CD4-positive, alpha-beta T cell treated with Interferon gamma for 1 hour (primary cell): ENCODE measurements at regions not wholly inside any gene's neighbourhood (a gene's known extent, or its start where the extent isn't known, plus 50 kb on each side); places are given as distances from the start of the nearest gene placed in this dataset.
"Not testable (repeated sequence)": the region's sequence is repeated elsewhere in the genome, so short reads cannot be mapped to it uniquely, and the experiment has no call there.

Experiments
- DNase-seq: peaks from one replicate; pipeline ENCODE4 v3.0.0-alpha.2; 2020

DNA sequence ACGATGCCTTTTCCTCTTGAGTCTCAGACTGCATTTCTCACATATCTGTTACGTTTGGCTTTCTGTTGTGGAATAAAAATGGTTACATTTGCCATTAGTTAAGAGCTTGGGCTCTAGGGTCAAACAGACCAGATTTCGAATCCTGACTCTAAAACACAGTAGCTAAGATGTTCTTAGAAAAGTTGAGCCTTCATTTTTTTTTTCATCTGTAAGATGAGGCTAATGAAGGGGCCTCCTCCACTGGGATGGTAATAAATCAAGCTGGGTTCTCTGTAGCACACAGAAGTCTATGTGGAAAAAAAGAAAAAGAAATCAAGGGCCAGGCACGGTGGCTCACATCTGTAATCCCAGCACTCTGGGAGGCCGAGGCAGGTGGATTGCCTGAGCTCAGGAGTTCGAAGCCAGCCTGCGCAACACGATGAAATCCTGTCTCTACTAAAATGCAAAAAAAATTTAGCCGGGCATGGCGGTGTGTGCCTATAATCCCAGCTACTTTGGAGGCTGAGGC is 49.9 kb upstream of the CAPRIN1 start:
- DNase-seq: no peak

DNA sequence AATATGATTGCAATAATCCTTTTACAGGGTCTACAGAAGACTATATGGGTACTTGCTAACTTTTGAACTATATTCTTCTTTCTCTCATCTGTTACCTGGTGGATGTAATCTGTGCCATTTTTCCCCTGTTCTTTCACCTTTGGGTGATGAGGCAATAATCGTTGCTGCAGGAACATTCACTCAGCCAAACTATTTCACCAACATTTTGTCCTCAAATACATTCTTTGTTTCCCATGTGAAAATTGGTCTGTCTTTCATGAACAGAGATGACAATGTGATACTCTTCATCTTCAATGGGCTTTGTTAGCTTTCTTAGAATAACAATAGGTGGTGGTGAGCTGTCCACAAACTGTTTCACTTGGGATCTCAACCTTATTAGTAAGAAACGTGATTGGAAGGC is 52.1 kb upstream of the CAPRIN1 start:
- DNase-seq: no peak

DNA sequence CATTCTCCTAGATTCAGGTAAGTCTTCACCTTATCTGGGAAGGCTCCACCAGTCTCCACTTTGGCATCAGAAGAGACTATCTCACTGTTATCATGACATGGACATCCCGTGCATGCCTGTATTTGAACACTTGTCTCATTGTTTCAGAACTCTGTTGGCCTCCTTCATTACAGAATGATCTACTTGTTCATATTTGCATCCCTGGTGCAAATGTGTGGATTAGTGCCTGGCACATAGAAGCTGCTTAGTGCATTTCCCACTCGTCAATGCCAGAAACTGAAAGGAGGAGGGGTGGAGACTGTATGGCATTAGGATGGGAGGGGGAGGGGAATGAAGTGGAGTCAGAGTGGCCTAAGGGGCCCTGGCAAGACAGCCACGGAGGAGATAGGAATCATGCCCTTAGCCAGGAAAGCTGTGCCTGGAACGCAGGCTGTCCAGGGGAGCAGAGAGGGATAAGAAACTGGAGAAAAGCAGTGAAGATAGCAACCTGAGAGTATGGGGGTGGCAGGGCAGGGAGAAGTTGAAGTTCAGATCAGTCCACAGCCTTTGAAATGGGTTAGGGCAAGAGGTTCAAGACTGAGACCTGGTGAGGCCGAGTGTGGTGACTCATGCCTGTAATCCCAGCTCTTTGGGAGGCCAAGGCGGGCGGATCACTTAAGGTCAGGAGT is 53.8 kb upstream of the CAPRIN1 start:
- no peak for DNase-seq

DNA sequence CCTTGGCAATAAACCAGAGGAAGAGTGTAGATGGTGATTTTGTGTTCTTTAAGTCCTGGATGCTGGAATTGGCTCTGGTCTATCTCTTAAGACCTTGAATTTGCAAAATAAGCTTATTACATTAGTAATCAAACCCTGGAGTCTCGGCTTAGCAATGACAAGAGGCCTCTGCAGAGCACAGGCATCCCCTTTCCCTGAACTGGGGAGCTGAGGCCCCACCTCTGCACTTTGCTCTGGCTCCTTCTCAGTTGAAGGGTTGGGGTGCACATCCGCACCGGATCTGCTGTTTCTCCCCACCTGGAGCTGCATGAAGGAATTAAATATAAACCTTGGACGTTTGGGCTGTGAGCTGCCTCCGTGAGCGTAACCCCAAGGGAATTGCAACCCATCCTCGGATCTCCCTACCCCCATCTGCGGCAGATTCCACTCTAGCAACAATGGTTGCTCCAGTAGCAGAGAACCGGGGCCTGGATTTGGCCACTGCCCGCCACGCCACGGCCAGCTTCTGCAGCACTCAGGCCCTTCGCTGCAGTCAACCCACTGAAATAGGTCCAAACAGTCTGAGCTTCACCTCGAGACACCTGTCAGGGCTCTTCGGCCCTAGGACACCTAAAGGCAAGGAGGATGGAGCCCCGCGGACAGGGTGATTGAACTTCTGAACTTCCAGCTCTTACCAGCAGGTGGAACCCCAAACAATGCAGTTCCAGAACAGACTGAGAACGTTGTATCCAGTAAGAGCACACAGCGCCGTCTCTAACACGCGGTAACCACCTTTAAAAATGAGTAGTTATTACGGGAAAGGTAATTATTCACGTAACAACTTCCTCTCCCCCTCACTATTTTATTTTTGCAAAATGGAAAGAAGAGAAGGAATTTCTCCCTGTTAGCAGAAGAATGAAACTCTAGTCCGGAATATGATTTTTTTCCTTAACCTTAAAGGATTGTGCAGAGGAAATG is 54.8 kb upstream of the CAPRIN1 start:
- peak; percentile 70 for DNase-seq

DNA sequence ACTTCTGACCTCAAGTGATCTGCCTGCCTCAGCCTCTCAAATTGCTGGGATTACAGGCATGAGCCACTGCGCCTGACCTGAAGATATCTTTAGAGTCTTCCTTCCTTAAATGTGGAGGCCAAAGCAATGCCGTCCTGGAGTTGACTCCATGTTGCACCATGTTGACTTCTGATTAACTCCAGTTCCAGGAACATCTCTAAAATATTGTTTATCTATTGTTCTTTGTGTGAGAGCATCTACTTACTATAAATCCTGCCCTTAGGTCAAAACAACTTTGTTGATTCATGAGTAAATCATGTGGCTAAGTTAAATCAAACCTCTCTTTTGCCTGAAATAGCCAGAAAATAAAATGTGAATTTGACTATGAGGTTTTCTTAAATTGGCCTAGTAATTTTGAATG is 56.6 kb upstream of the CAPRIN1 start:
- DNase-seq: no peak

- DNase-seq: not testable (repeated sequence)
Observed at GRCh38 chr11:33991136-33991535, 60.4 kb upstream of the CAPRIN1 start.

GRCh38 chr11:33990131-33990530 is 61.4 kb upstream of the CAPRIN1 start:
- not testable (repeated sequence) for DNase-seq

DNA sequence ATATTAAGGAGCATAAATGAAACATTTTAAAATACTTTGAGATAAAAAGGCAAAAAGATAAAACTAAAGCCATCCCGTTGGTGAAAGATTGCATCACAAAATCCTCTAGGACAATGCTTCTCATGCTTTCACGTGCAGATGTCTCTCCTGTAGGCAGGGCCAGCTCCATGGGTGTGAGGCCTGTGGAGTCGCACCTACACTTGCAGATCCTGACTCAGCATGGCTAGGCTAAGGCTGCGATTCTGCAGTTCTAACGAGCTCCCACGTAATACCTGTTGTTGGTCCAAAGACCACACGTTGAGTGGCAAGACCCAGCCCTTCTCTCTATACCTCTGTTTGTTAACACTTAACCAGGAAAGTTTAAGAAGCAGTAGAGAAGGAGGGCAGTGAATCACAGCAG is 62.1 kb upstream of the CAPRIN1 start:
- no peak for DNase-seq

- DNase-seq: no peak
Observed at GRCh38 chr11:33988586-33989370, 62.8 kb upstream of the CAPRIN1 start.

DNA sequence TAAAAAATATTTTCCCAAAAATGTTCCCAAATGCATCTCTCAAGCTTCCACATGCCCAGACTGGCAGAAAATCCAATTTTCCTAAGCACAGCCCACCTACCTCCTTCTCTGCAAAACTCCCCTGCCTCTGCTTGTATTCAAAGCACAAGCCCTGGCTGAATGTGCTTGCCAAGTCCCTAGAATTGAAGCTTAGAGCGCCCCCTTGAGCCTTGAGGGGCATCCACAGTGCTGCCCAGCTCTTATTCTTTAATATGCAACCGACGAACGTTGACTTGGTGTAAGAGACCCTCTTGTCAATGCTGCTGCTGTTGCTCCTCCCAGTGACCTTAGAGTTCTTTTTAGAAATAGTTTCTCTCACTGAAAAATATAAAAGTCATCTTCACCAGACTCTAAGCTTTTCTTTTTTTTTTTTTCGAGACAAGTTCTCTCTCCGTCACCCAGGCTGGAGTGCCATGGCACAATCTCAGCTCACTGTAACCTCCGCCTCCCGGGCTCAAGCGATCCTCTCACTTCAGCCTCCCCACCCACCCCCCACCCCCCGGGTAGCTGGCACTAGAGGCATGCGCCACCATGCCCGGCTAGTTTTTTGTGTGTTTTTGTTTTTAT is 63.5 kb upstream of the CAPRIN1 start:
- peak; percentile 74 for DNase-seq

DNA sequence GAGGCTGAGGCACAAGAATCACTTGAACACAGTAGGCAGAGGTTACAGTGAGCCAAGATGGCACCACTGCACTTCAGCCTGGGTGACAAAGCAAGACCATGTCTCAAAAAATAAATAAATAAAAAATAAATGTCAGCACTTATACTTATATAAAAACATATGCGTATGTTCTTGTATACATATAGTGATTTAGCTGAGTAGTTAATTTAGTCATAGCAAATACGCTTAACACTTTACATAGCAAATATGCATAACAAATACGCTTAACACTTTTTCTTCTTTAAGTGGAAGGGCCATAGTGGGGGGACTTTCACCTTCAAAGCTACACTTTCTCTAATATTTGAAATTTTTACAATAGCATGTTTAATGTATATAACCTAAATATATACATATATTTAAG is 64.0 kb upstream of the CAPRIN1 start:
- DNase-seq: no peak

DNA sequence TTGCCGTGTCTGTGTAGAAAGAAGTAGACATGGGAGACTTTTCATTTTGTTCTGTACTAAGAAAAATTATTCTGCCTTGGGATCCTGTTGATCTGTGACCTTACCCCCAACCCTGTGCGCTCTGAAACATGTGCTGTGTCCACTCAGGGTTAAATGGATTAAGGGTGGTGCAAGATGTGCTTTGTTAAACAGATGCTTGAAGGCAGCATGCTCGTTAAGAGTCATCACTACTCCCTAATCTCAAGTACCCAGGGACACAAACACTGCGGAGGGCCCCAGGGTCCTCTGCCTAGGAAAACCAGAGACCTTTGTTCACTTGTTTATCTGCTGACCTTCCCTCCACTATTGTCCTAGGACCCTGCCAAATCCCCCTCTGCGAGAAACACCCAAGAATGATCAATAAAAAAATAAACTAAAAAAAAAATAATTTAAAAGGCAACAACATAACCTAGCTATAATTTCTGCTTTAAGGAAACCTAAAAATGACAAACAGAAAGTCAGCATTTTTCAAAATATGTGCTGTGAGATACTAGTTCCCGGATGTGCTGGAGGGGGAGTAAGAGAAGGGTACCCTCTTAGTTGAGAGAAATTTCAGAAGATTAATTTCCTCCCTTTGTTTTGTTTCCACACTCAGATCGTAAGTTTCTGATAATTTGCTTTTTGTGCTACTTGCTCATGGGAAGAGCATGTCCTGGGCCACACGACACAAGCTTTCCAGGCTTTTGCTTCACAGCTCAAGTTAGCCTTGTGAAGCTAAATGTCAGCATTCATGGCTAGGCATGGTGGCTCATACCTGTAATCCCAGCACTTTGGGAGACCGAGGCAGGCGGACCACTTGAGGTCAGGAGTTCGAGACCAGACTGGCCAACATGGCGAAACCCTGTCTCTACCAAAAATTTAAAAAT is 64.7 kb upstream of the CAPRIN1 start:
- not testable (repeated sequence) for DNase-seq

GRCh38 chr11:33984682-33985389 is 66.7 kb upstream of the CAPRIN1 start:
- DNase-seq: no peak

DNA sequence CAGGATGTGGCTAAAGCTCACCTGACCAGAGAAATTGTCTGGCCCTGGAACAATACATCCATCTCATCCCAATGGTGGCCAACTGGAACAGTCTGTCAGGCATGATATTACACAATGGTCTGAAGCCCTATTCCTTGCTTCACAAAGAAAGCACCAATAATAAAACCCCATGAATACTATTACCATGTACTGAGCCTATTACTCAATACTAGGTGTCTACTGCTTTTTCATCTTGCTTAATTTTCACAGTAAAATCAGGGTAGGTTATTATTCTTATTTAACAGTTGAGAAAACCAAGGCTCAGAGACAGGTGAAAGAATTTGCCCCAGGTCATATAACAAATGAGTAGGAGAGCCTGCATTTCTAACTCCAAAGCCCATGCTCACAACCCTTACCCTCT is 68.9 kb upstream of the CAPRIN1 start:
- DNase-seq: no peak

GRCh38 chr11:33980897-33981296 is 70.6 kb upstream of the CAPRIN1 start:
- DNase-seq: no peak

- DNase-seq: no peak
Observed at GRCh38 chr11:33978376-33978775, 73.2 kb upstream of the CAPRIN1 start.

- no peak for DNase-seq
Observed at GRCh38 chr11:33977676-33978075, 73.9 kb upstream of the CAPRIN1 start.

DNA sequence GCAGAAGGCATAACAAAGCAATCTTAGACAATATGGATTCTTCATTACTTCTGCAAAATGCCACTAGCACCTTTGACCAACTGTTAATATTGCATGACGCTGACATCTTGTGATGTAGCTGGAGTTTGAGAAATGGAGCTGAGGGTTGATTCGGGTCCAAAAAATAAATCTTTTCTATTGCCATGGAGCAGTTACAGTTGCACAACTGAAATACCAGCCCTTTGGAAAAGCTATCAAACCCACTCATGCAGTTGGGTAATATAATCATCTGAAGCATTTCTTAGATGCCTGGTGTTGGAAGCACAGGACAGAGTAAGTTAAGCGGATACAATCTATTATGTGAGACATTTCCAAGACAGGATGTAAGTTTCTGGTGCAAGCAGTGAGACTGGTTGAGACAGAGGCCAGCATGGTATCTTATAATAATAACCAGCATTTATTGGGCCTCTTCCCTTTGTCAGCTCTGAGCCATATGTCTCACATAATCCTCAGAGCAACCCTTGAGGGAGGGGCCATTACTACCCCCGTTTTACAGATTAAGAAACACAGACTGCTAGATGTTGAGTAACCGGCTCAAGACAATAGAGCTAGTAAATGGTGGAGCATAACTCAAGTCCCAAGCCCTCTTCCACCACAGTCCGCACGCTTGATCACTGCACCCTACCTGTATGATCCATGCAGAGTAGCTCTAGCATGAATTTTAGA is 74.9 kb upstream of the CAPRIN1 start:
- DNase-seq: no peak

DNA sequence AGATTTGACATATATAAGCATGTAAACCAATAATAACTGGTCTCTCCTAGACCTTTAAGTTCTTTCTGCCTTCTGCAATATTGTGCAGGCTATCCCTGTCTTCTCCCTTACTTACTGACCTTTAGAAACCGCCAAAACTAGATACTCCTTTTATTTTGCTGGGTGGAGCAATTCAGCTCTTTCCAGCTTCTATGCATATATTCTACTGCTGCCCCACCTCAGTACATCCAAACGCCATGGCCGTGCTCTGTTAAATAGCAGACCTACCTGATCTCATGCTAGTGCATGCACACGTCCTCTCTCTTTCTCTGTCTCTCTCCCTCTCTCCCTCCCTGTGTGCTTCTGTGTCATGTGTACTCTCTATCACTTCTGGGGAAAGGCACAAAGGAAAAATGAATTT is 76.7 kb upstream of the CAPRIN1 start:
- DNase-seq: no peak

DNA sequence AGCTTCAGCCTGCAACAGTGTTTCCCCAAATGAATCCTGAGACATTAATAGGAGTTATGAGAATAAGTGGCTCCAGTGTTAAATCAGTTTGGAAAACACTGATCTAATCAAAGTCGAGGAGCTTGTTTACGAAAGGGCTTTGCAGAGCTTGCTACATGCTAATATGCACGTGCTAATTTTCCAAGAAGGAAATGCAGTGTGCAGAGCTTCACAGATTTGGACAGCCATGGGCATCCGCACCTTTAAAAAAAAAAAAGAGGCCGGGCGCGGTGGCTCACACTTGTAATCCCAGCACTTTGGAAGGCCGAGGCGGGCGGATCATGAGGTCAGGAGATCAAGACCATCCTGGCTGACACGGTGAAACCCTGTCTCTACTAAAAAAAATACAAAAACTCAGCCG is 79.7 kb upstream of the LMO2 start:
- not testable (repeated sequence) for DNase-seq
